Ectodermal cell (in vitro differentiated cells): ENCODE measurements at regions not wholly inside any gene's neighbourhood (a gene's known extent, or its start where the extent isn't known, plus 50 kb on each side); places are given as distances from the start of the nearest gene placed in this dataset.

ENCODE experiments used
- H3K27ac ChIP-seq: 2 replicates; pipeline ENCODE4 v1.7.0; 2013; ENCODE audit warnings: mild to moderate bottlenecking, low read depth, low read length; ENCODE audit not compliant: insufficient read depth, poor library complexity, severe bottlenecking
- H3K27me3 ChIP-seq: 2 replicates; pipeline ENCODE4 v1.7.0; 2013; ENCODE audit warnings: mild to moderate bottlenecking, low read length; ENCODE audit not compliant: insufficient read depth, control insufficient read depth, poor library complexity, severe bottlenecking
- H3K36me3 ChIP-seq: one replicate; pipeline ENCODE4 v1.7.0; 2013; ENCODE audit warnings: low read length; ENCODE audit not compliant: control insufficient read depth, insufficient read depth
- H3K4me1 ChIP-seq: one replicate; pipeline ENCODE4 v1.7.0; 2013; ENCODE audit warnings: low read length; ENCODE audit not compliant: control insufficient read depth, insufficient read depth
- H3K4me3 ChIP-seq: 2 replicates; pipeline ENCODE4 v1.7.0; 2013; ENCODE audit warnings: low read depth, low read length, control low read depth; ENCODE audit not compliant: insufficient read depth
- H3K9me3 ChIP-seq: 2 replicates; pipeline ENCODE4 v1.7.0; 2013; ENCODE audit warnings: mild to moderate bottlenecking, low read length, moderate library complexity; ENCODE audit not compliant: control insufficient read depth
- WGBS, 2 experiments: methylation state at CpG; one replicate each; pipeline ENCODE4 v1.1.7; 2013; ENCODE audit warnings: missing lambda C conversion rate in 2 of 2; 5-methylcytosine and 5-hydroxymethylcytosine counted together

- no peaks in the 10 kb centered on the region for H3K36me3 ChIP-seq
- H3K27ac ChIP-seq = no peak overlapping the region
- no peak overlapping the region for H3K4me3 ChIP-seq
- H3K4me1 ChIP-seq = peaks cover 22% of the 10 kb centered on the region
- no peaks in the 10 kb centered on the region for H3K9me3 ChIP-seq
- H3K27me3 ChIP-seq = no peaks in the 10 kb centered on the region
- 57 to 59% methylated on average over 8 of the region's 8 CpGs for WGBS, 2 experiments
Observed at GRCh38 chr10:71136036-71136721, 76.2 kb upstream of the UNC5B start.

GRCh38 chr10:71137701-71138100, 74.7 kb upstream of the UNC5B start:
- Histone ChIP-seq H3K27me3 (no peaks in the 10 kb centered on the region), H3K4me3 (no peak overlapping the region), H3K27ac (no peak overlapping the region), H3K4me1 (peaks cover 22% of the 10 kb centered on the region), H3K36me3 (no peaks in the 10 kb centered on the region), H3K9me3 (no peaks in the 10 kb centered on the region)
- WGBS, 2 experiments = 97 to 99% methylated on average over 2 of the region's 2 CpGs

- H3K4me3 ChIP-seq = no peak overlapping the region
- H3K4me1 ChIP-seq = peaks cover 21% of the 10 kb centered on the region
- H3K9me3 ChIP-seq = no peaks in the 10 kb centered on the region
- WGBS, 2 experiments = 92 to 94% methylated on average over 14 of the region's 14 CpGs
- H3K36me3 ChIP-seq = no peaks in the 10 kb centered on the region
- H3K27me3 ChIP-seq = no peaks in the 10 kb centered on the region
- H3K27ac ChIP-seq = no peak overlapping the region
Observed at GRCh38 chr10:71138166-71138830, 74.1 kb upstream of the UNC5B start.

- Histone ChIP-seq H3K36me3 (no peaks in the 10 kb centered on the region), H3K4me1 (peaks cover 4% of the 10 kb centered on the region), H3K27me3 (no peaks in the 10 kb centered on the region), H3K4me3 (no peak overlapping the region), H3K27ac (no peak overlapping the region), H3K9me3 (no peaks in the 10 kb centered on the region)
- WGBS, 2 experiments = 95 to 96% methylated on average over 4 of the region's 4 CpGs
Observed at GRCh38 chr10:71141528-71141927, 70.8 kb upstream of the UNC5B start.

- H3K27ac ChIP-seq = no peak overlapping the region
- no peak overlapping the region for H3K4me3 ChIP-seq
- no peaks in the 10 kb centered on the region for H3K27me3 ChIP-seq
- no peaks in the 10 kb centered on the region for H3K36me3 ChIP-seq
- 89 to 91% methylated on average over 5 of the region's 5 CpGs for WGBS, 2 experiments
- H3K9me3 ChIP-seq = no peaks in the 10 kb centered on the region
- no peaks in the 10 kb centered on the region for H3K4me1 ChIP-seq
Observed at GRCh38 chr10:71143170-71143569, 69.2 kb upstream of the UNC5B start.

- no peak overlapping the region for H3K27ac ChIP-seq
- WGBS, 2 experiments = 85 to 89% methylated on average over 4 of the region's 4 CpGs
- H3K4me1 ChIP-seq = no peaks in the 10 kb centered on the region
- H3K4me3 ChIP-seq = no peak overlapping the region
- no peaks in the 10 kb centered on the region for H3K36me3 ChIP-seq
- no peaks in the 10 kb centered on the region for H3K27me3 ChIP-seq
- H3K9me3 ChIP-seq = no peaks in the 10 kb centered on the region
Observed at GRCh38 chr10:71143610-71144009, 68.8 kb upstream of the UNC5B start.

- H3K4me1 ChIP-seq = no peaks in the 10 kb centered on the region
- no peaks in the 10 kb centered on the region for H3K27me3 ChIP-seq
- no peaks in the 10 kb centered on the region for H3K36me3 ChIP-seq
- no peaks in the 10 kb centered on the region for H3K9me3 ChIP-seq
- no peak overlapping the region for H3K27ac ChIP-seq
- WGBS, 2 experiments = 94 to 97% methylated on average over 4 of the region's 4 CpGs
- H3K4me3 ChIP-seq = no peak overlapping the region
Observed at GRCh38 chr10:71144824-71145223, 67.5 kb upstream of the UNC5B start.

GRCh38 chr10:71145352-71145945, 66.9 kb upstream of the UNC5B start:
- 94 to 95% methylated on average over 3 of the region's 3 CpGs for whole genome bisulfite sequencing, 2 experiments
- H3K9me3 ChIP-seq = no peaks in the 10 kb centered on the region
- H3K27me3 ChIP-seq = no peaks in the 10 kb centered on the region
- H3K36me3 ChIP-seq = no peaks in the 10 kb centered on the region
- H3K27ac ChIP-seq = no peak overlapping the region
- no peak overlapping the region for H3K4me3 ChIP-seq
- H3K4me1 ChIP-seq = no peaks in the 10 kb centered on the region

GRCh38 chr10:71150796-71151195, 61.6 kb upstream of the UNC5B start:
- WGBS, 2 experiments = 94 to 95% methylated on average over 2 of the region's 2 CpGs
- Histone ChIP-seq H3K27ac (no peak overlapping the region), H3K4me1 (no peaks in the 10 kb centered on the region), H3K36me3 (no peaks in the 10 kb centered on the region), H3K9me3 (no peaks in the 10 kb centered on the region), H3K4me3 (no peak overlapping the region), H3K27me3 (no peaks in the 10 kb centered on the region)

GRCh38 chr10:71152043-71152442, 60.3 kb upstream of the UNC5B start:
- H3K4me3 ChIP-seq = no peak overlapping the region
- WGBS, 2 experiments = 84 to 97% methylated on average over 2 of the region's 2 CpGs
- no peaks in the 10 kb centered on the region for H3K9me3 ChIP-seq
- H3K27me3 ChIP-seq = no peaks in the 10 kb centered on the region
- no peak overlapping the region for H3K27ac ChIP-seq
- no peaks in the 10 kb centered on the region for H3K4me1 ChIP-seq
- H3K36me3 ChIP-seq = no peaks in the 10 kb centered on the region
